Germinal center (tissue), 1 donor: ENCODE measurements at regions not wholly inside any gene's neighbourhood (a gene's known extent, or its start where the extent isn't known, plus 50 kb on each side); places are given as distances from the start of the nearest gene placed in this dataset.

Source experiments
- DNase-seq: peaks from one replicate; pipeline ENCODE4 v3.0.0; 2012; ENCODE audit warnings: mixed read lengths, low spot score

GRCh38 chr9:79780559-79780958 is 208.8 kb downstream of the TLE4 start:
- no peak for DNase-seq

- no peak for DNase-seq
Observed at GRCh38 chr9:79779901-79780300, 208.1 kb downstream of the TLE4 start.

GRCh38 chr9:79778581-79778980 is 206.8 kb downstream of the TLE4 start:
- DNase-seq = no peak

- DNase-seq = no peak
Observed at GRCh38 chr9:79776581-79776980, 204.8 kb downstream of the TLE4 start.
